22Rv1 (cell line): ENCODE measurements at regions not wholly inside any gene's neighbourhood (a gene's known extent, or its start where the extent isn't known, plus 50 kb on each side); places are given as distances from the start of the nearest gene placed in this dataset.

Experiments used
- H3K27ac ChIP-seq: fragments of 450-650 bp; 2 replicates; pipeline ENCODE4 v1.5.1; 2017
- ZFX ChIP-seq: fragments of 450-650 bp; IDR thresholded peaks from 2 replicates; pipeline ENCODE4 v1.6.1; 2017; ENCODE audit warnings: antibody characterized with exemption, borderline replicate concordance
- TF ChIP-seq, protein P1 (sequence below): fragments of 450-650 bp; IDR thresholded peaks from 2 replicates; pipeline ENCODE4 v1.5.1; 2017; ENCODE audit warnings: mild to moderate bottlenecking

DNA sequence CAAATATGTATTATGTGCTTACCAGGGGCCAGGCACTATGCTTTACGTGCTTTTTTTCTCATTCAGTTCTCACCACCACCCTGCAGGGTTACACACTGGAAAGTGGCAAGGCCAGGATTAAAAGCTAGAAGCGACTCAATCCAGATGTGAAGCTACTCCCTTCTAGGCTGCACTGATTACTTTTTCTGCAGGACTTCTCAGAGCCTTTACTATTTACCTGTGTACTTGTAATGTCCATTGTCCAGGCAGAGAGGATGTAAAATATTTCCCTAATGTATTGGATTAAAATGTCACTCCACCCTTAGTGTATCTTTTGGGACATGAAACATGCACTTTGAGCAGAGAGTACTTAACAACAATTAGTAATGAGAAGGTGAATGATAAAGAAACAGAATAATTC is 287.5 kb upstream of the EEF2KMT start:
- H3K27ac ChIP-seq, result no peak overlapping the region
- TF ChIP-seq ZFX, result no peak
- TF ChIP-seq, protein P1, sequence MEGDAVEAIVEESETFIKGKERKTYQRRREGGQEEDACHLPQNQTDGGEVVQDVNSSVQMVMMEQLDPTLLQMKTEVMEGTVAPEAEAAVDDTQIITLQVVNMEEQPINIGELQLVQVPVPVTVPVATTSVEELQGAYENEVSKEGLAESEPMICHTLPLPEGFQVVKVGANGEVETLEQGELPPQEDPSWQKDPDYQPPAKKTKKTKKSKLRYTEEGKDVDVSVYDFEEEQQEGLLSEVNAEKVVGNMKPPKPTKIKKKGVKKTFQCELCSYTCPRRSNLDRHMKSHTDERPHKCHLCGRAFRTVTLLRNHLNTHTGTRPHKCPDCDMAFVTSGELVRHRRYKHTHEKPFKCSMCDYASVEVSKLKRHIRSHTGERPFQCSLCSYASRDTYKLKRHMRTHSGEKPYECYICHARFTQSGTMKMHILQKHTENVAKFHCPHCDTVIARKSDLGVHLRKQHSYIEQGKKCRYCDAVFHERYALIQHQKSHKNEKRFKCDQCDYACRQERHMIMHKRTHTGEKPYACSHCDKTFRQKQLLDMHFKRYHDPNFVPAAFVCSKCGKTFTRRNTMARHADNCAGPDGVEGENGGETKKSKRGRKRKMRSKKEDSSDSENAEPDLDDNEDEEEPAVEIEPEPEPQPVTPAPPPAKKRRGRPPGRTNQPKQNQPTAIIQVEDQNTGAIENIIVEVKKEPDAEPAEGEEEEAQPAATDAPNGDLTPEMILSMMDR, result no peak

DNA sequence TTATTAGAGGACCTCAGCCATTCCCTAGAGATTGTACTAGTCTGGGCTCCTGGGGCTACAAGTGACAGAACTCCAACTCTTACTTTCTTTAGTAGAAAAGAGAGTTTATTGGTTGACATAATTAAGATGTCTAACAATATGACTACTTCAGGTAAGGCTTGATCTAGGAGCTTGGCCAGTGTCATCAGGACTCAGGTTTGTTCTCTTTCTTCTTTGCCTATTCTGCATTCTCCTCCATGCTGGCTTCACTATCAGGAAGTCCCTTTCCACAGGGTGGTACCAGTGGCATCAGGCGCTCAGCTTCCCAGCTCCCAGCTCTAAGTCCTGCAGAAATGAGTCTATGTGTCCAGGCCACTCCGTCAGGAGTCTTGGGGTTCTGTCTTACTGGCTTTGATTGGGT is 286.1 kb upstream of the EEF2KMT start:
- H3K27ac ChIP-seq, result no peak overlapping the region

DNA sequence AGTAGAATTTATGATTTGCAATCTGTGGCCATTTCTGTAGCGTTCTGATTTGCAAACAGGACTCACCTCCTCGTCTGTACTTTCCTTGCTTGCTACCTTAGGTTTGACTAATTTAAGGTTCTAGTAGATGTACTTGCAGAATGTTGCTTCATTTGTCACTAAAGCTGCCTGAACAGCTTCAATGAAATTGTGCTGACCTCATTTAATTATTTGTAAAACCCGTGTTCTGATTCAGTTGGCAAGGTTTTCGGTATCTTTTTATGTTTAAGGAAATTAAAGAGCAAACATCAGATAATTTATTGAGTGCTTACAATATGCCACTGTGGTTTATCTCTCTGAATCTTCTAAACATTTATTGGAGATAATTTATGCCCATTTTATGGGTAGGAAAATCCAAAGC is 284.9 kb upstream of the EEF2KMT start:
- no peak for TF ChIP-seq ZFX
- TF ChIP-seq, protein P1, result no peak
- H3K27ac ChIP-seq, result no peak overlapping the region

More for the DNA sequence above, 286.1 kb upstream of the EEF2KMT start:
- no peak for TF ChIP-seq ZFX
- TF ChIP-seq, protein P1, result no peak

DNA sequence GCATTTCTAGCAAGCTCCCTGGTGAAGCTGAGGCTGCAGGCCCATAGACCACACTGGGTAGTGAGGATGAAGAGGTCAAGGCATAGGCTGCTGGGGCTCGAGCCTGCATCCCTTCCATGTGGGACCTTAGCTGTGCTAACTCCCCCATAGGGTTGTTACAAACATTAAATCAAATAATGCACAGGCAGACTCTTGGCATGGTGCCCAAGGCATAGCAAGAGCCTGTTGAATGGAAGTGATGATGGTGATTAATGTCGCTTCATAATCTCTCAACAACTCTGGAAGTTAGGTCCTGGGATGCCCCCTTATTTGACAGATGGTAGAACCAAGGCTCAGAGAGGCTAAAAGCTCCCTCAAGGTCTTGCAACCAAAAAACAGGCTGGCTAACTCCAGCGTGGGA is 283.9 kb upstream of the EEF2KMT start:
- TF ChIP-seq, protein P1, result no peak
- TF ChIP-seq ZFX, result no peak
- H3K27ac ChIP-seq, result no peak overlapping the region

DNA sequence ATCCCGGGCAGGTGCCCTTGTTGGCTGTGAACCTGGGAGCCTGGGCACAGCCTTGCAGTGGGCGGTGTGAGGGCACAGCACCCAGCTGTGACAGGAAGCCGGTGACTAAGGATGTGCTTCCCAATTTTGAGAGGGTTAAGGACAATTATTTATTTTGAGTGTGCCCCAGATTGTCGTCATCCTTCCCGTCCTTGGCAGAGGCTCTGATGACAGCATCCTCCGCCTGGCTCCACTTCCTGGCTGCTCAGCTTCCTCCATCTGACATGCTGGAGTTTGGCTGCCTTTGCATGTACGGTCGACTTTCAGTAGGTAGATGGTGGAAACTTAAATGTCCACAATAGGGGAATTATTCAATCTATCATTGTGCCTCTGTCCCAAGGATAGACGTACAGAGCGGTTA is 282.4 kb upstream of the EEF2KMT start:
- TF ChIP-seq ZFX, result no peak
- TF ChIP-seq, protein P1, result no peak
- no peak overlapping the region for H3K27ac ChIP-seq

DNA sequence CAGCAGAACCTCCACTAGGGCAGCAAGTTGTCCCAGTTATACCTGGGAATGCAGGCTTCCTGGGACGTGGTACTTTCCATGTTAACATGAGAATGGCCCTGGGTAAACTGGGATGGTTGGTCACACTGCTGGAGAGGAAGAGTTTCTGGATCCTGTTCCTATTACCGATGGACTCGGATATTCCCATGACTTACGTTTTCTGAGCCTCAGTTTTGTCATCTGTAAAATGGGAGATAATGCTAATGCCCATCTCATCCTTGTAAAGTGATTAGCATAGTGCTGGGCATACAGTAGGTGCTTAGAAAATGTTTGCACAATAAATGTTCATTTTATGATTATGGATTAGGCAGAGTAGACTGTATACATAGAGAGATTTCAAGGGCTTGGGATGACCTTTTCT is 280.9 kb upstream of the EEF2KMT start:
- no peak overlapping the region for H3K27ac ChIP-seq
- TF ChIP-seq, protein P1, result no peak
- TF ChIP-seq ZFX, result no peak

DNA sequence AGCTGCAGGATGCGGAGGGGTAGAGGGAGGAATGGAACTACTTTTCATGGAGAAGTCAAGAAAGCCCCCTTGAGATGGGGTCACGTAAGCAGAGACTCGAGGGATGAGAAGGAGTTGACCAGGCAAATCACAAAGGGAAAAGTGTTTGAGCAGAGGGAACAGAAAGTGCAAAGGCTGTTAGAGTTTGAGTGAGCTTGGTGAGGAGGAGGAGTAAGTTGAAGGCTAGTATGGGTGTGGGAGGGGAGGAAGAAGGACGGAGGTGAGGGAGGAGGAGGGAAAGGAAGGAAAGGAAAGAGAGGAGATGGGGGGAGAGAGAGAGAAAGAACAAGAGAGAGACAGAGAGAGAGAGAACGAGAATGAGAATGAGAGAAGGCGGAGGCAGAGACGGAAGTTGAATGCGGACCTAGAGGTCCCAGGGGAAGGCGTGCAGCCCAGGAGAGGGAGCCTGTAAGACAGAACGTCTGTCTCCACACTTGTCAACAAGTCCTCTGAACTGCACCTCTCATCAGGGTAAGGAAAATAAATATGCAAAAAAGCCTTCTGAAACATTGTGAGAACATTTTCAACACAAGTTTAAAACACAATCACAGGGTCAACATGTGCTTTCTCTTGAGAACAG is 279.8 kb upstream of the EEF2KMT start:
- TF ChIP-seq, protein P1, result no peak
- no peak for TF ChIP-seq ZFX
- no peak overlapping the region for H3K27ac ChIP-seq
